ENCODE measurements at regions not wholly inside any gene's neighbourhood (a gene's known extent, or its start where the extent isn't known, plus 50 kb on each side); places are given as distances from the start of the nearest gene placed in this dataset.

DNA sequence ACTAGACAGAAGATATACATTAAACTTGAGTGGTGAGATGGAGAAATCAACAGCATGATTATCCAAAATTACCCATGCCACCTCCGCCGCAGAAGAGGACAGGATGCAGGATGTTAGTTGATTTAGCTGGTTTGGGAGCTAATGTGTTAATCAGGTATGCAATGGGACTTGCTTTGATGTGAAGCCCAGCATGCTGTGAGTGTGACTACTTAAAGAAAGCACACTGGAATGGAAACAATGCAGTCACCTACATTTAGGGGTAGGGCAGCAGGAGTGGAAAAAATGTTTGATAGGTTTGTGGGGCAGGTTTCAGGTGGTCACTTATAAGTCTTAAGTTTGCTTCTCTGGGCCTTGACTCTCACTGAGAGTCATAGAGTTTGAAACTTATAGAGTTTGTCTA, 170.0 kb upstream of the DAAM1 start:
- Mint-ChIP-seq H3K4me1 (no peaks in the 10 kb centered on the region), H3K9me3 (ENCODE audit: insufficient read depth) (no peaks in the 10 kb centered on the region), H3K27me3 (no peaks in the 10 kb centered on the region), H3K27ac (no peak overlapping the region), H3K4me3 (no peak overlapping the region)
- Histone ChIP-seq H3K79me2 (ENCODE audit: control insufficient read depth, insufficient read depth, low read length) (no peaks in the 10 kb centered on the region), H3K4me2 (replicated peaks; ENCODE audit: low read depth, low read length, poor library complexity, severe bottlenecking) (no peak overlapping the region), H3K4me3 (ENCODE audit: control extremely low read depth in 1 of 5, extremely low read depth in 1 of 5, insufficient read depth in 1 of 5, low read depth in 2 of 5, low read length in 4 of 5) (no peak overlapping the region), H4K20me1 (ENCODE audit: control insufficient read depth, insufficient read depth, low read length, poor library complexity, severe bottlenecking) (no peaks in the 10 kb centered on the region), H3K9ac (ENCODE audit: low read length) (no peak overlapping the region), H3K36me3 (replicated peaks in 1 of 2; ENCODE audit: control extremely low read depth in 1 of 2, control insufficient read depth in 1 of 2, extremely low read depth in 1 of 2, insufficient read depth in 2 of 2, low read length in 1 of 2) (no peaks in the 10 kb centered on the region), H3K27ac (ENCODE audit: low read length in 2 of 2) (no peak overlapping the region), H3K9me3 (ENCODE audit: control extremely low read depth in 1 of 3, control insufficient read depth in 2 of 3, insufficient read depth in 1 of 3, low read length in 2 of 3) (peaks cover 0 to 11% (median 5%) of the 10 kb centered on the region in 3 donors), H3K4me1 (ENCODE audit: control insufficient read depth in 2 of 2, insufficient read depth in 2 of 2, low read length in 2 of 2) (no peaks in the 10 kb centered on the region), H2AFZ (ENCODE audit: insufficient read depth, low read depth, low read length, poor library complexity, severe bottlenecking) (no peak overlapping the region), H3K27me3 (replicated peaks in 1 of 4; ENCODE audit: control extremely low read depth in 1 of 4, control insufficient read depth in 3 of 4, insufficient read depth in 4 of 4, low read length in 3 of 4) (no peaks in the 10 kb centered on the region)
- intact Hi-C loops (cut with micrococcal nuclease), result no loop called here
- ChIA-PET POLR2A (no interaction called here), CTCF (no interaction called here)
- no peak for ATAC-seq (ENCODE audit: low read depth)
- no peak for DNase-seq
- WGBS (ENCODE audit: insufficient coverage), result 100% methylated on average over 2 of the region's 2 CpGs
- TF ChIP-seq, protein P1, sequence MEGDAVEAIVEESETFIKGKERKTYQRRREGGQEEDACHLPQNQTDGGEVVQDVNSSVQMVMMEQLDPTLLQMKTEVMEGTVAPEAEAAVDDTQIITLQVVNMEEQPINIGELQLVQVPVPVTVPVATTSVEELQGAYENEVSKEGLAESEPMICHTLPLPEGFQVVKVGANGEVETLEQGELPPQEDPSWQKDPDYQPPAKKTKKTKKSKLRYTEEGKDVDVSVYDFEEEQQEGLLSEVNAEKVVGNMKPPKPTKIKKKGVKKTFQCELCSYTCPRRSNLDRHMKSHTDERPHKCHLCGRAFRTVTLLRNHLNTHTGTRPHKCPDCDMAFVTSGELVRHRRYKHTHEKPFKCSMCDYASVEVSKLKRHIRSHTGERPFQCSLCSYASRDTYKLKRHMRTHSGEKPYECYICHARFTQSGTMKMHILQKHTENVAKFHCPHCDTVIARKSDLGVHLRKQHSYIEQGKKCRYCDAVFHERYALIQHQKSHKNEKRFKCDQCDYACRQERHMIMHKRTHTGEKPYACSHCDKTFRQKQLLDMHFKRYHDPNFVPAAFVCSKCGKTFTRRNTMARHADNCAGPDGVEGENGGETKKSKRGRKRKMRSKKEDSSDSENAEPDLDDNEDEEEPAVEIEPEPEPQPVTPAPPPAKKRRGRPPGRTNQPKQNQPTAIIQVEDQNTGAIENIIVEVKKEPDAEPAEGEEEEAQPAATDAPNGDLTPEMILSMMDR (IDR thresholded peaks at IDR 0.05), result no peak
- TF ChIP-seq EZH2 (IDR thresholded peaks at IDR 0.05; ENCODE audit: borderline replicate concordance, insufficient read depth, low read depth, low read length, poor library complexity, severe bottlenecking), result no peak

DNA sequence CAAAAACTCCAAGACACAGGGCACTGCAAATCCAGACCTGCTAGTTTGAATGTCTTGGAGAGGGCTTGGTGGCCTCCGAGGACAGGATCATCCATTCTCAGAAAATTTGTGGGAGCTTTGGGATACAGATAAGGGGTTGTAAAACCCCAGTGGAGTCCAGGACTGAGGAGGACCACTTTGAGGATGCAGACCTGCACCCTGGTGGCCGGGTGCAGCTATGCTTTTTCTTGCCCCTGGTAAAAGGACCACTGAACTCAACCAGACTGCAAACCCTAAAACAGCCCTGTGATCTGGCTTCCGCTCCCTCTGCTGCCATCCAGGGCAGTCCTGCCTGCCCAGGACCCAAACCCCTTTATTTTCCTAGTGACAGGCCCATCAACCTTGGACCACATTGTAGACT, 169.5 kb upstream of the DAAM1 start:
- Mint-ChIP-seq H3K9me3 (ENCODE audit: insufficient read depth) (no peaks in the 10 kb centered on the region), H3K27me3 (no peaks in the 10 kb centered on the region), H3K4me3 (no peak overlapping the region), H3K4me1 (no peaks in the 10 kb centered on the region), H3K27ac (no peak overlapping the region)
- Histone ChIP-seq H3K79me2 (ENCODE audit: control insufficient read depth, insufficient read depth, low read length) (no peaks in the 10 kb centered on the region), H3K4me1 (ENCODE audit: control insufficient read depth in 2 of 2, insufficient read depth in 2 of 2, low read length in 2 of 2) (no peaks in the 10 kb centered on the region), H3K9ac (ENCODE audit: low read length) (no peak overlapping the region), H3K9me3 (ENCODE audit: control extremely low read depth in 1 of 3, control insufficient read depth in 2 of 3, insufficient read depth in 1 of 3, low read length in 2 of 3) (peaks cover 0 to 8% (median 0%) of the 10 kb centered on the region in 3 donors), H3K36me3 (replicated peaks in 1 of 2; ENCODE audit: control extremely low read depth in 1 of 2, control insufficient read depth in 1 of 2, extremely low read depth in 1 of 2, insufficient read depth in 2 of 2, low read length in 1 of 2) (no peaks in the 10 kb centered on the region), H2AFZ (ENCODE audit: insufficient read depth, low read depth, low read length, poor library complexity, severe bottlenecking) (no peak overlapping the region), H3K4me2 (replicated peaks; ENCODE audit: low read depth, low read length, poor library complexity, severe bottlenecking) (no peak overlapping the region), H3K27ac (ENCODE audit: low read length in 2 of 2) (no peak overlapping the region), H3K27me3 (replicated peaks in 1 of 4; ENCODE audit: control extremely low read depth in 1 of 4, control insufficient read depth in 3 of 4, insufficient read depth in 4 of 4, low read length in 3 of 4) (no peaks in the 10 kb centered on the region), H4K20me1 (ENCODE audit: control insufficient read depth, insufficient read depth, low read length, poor library complexity, severe bottlenecking) (no peaks in the 10 kb centered on the region), H3K4me3 (ENCODE audit: control extremely low read depth in 1 of 5, extremely low read depth in 1 of 5, insufficient read depth in 1 of 5, low read depth in 2 of 5, low read length in 4 of 5) (no peak overlapping the region)
- DNase-seq (no peak), ATAC-seq (ENCODE audit: low read depth) (no peak)
- ChIA-PET CTCF (no interaction called here), POLR2A (no interaction called here)
- TF ChIP-seq EZH2 (IDR thresholded peaks at IDR 0.05; ENCODE audit: borderline replicate concordance, insufficient read depth, low read depth, low read length, poor library complexity, severe bottlenecking), result no peak
- intact Hi-C loops (cut with micrococcal nuclease), result no loop called here
- 88% methylated on average over 3 of the region's 3 CpGs for WGBS (ENCODE audit: insufficient coverage)

Measured in B cell (primary cell).